Liver (tissue), 3 donors: ENCODE measurements at regions not wholly inside any gene's neighbourhood (a gene's known extent, or its start where the extent isn't known, plus 50 kb on each side); places are given as distances from the start of the nearest gene placed in this dataset.

Source experiments
- EGR1 ChIP-seq, 2 donors: IDR thresholded peaks; 2 replicates each; pipeline ENCODE4 v1.6.1; 2016 to 2018; ENCODE audit warnings: antibody characterized with exemption in 2 of 2, low read depth in 2 of 2
- JUND ChIP-seq, 2 donors: IDR thresholded peaks; 2 replicates each; pipeline ENCODE4 v1.6.1; 2016; ENCODE audit warnings: antibody characterized with exemption in 2 of 2
- SP1 ChIP-seq: IDR thresholded peaks from 2 replicates; pipeline ENCODE4 v1.6.1; 2018; ENCODE audit warnings: antibody characterized with exemption, mild to moderate bottlenecking
- YY1 ChIP-seq: IDR thresholded peaks from 2 replicates; pipeline ENCODE4 v1.6.1; 2016; ENCODE audit warnings: antibody characterized with exemption, mild to moderate bottlenecking
- TF ChIP-seq, protein P1 (sequence below): IDR thresholded peaks from 2 replicates; pipeline ENCODE4 v1.6.1; 2016; ENCODE audit warnings: antibody characterized with exemption
- TF ChIP-seq, protein P2 (sequence below): fragments of 150-350 bp; IDR thresholded peaks from 2 replicates; pipeline ENCODE4 v1.5.1; 2017; ENCODE audit warnings: improper control_type of control experiment, low read depth, low read length; ENCODE audit not compliant: missing input control
- donor health status: healthy.
- donor health status: healthy.

DNA sequence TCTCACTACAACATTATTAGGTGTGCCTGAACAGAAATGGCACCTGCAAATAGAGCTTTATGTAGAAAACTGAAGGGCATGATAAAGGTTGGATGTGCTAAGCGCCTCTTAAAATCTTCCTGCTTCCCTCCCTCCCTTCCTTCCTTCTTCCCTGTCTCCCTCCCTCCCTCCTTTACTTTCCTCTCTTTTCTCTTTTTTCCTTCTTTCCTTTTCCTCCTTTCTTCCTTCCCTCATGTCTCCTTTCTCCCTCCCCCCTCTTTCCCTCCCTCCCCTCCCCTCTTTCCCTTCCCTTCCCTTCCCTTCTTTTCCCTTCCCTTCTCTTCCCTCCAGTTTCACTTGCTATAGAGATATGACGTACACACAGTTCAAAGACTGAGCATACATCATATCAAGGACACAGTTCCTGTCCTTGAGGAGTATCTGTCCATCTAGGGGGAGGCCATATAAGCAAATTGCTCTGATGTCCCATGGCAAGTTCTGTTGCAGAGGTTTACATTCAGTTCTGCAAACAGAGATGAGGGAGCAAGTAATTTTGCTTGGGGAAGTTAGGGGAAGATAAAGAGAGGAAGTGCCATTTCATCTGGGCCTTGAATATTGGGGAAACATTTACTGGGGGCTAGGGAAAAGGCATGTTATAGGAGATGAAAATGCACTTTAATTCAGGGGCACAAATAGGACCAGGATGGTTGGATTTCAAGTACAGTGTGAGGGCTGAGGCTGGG lies 79.0 kb upstream of the EEF1E1 start:
- TF ChIP-seq SP1 (no peak), EGR1 (IDR thresholded peaks at IDR 0.05; ENCODE audit: low read depth in 2 of 2) (no peak), JUND (IDR thresholded peaks at IDR 0.05) (no peak), YY1 (no peak)
- TF ChIP-seq, protein P1, sequence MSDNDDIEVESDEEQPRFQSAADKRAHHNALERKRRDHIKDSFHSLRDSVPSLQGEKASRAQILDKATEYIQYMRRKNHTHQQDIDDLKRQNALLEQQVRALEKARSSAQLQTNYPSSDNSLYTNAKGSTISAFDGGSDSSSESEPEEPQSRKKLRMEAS, result no peak
- TF ChIP-seq, protein P2, sequence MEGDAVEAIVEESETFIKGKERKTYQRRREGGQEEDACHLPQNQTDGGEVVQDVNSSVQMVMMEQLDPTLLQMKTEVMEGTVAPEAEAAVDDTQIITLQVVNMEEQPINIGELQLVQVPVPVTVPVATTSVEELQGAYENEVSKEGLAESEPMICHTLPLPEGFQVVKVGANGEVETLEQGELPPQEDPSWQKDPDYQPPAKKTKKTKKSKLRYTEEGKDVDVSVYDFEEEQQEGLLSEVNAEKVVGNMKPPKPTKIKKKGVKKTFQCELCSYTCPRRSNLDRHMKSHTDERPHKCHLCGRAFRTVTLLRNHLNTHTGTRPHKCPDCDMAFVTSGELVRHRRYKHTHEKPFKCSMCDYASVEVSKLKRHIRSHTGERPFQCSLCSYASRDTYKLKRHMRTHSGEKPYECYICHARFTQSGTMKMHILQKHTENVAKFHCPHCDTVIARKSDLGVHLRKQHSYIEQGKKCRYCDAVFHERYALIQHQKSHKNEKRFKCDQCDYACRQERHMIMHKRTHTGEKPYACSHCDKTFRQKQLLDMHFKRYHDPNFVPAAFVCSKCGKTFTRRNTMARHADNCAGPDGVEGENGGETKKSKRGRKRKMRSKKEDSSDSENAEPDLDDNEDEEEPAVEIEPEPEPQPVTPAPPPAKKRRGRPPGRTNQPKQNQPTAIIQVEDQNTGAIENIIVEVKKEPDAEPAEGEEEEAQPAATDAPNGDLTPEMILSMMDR, result no peak
